PC-3 (cell line): ENCODE measurements at regions not wholly inside any gene's neighbourhood (a gene's known extent, or its start where the extent isn't known, plus 50 kb on each side); places are given as distances from the start of the nearest gene placed in this dataset.
A peak's percentile ranks its signal among the peaks of the same experiment; 100 is the strongest.

ENCODE experiments used
- ATAC-seq: fragments of 200-7000 bp; cut with Tn5 transposase; 2 replicates; pipeline ENCODE4 v1.9.1; 2020; ENCODE audit warnings: mild to moderate bottlenecking, moderate library complexity
- BruUV-seq: library from RNA; stranded (reverse); fragments of 400-500 nt; replicated peaks from 2 replicates; lab custom pipeline; 2021; lab: Mats Ljungman, UMichigan
- CTCF ChIA-PET: fragments of 300-600 bp; sonication (Branson Sonifier 250); formaldehyde crosslinking; loops from one replicate; lab custom pipeline; 2022; ENCODE audit warnings: antibody characterized with exemption; lab: Charles Lee
- POLR2A ChIA-PET: fragments of 300-600 bp; sonication (Branson Sonifier 250); formaldehyde crosslinking; loops from one replicate; lab custom pipeline; 2022; ENCODE audit warnings: antibody characterized with exemption; ENCODE audit not compliant: unreplicated experiment; lab: Charles Lee
- DNase-seq: peaks from one replicate; pipeline ENCODE4 v3.0.0-alpha.2; 2015
- H2AFZ ChIP-seq: fragments of 300-600 bp; sonication (generic); 2 replicates; pipeline ENCODE4 v1.6.0; 2016; ENCODE audit warnings: antibody characterized with exemption, low read length
- H3F3A ChIP-seq: fragments of 300-600 bp; sonication (generic); one replicate; pipeline ENCODE4 v1.6.0; 2017; ENCODE audit warnings: antibody characterized with exemption, low read length, control low read depth, mild to moderate bottlenecking; ENCODE audit not compliant: unreplicated experiment
- H3K27ac ChIP-seq: fragments of 300-600 bp; sonication (generic); 2 replicates; pipeline ENCODE4 v1.5.1; 2016; ENCODE audit warnings: mild to moderate bottlenecking, low read length
- H3K27me3 ChIP-seq: fragments of 300-600 bp; sonication (generic); 2 replicates; pipeline ENCODE4 v1.6.1; 2016; ENCODE audit warnings: low read length, mixed read lengths
- H3K36me3 ChIP-seq: fragments of 300-600 bp; sonication (generic); 2 replicates; pipeline ENCODE4 v1.6.1; 2016; ENCODE audit warnings: low read depth, mixed run types, low read length, mixed read lengths
- H3K4me1 ChIP-seq: fragments of 300-600 bp; sonication (generic); 2 replicates; pipeline ENCODE4 v1.5.1; 2016; ENCODE audit warnings: low read length; ENCODE audit not compliant: insufficient read depth
- H3K4me2 ChIP-seq: fragments of 300-600 bp; sonication (generic); 2 replicates; pipeline ENCODE4 v1.6.0; 2016; ENCODE audit warnings: low read length
- H3K4me3 ChIP-seq: fragments of 300-600 bp; sonication (generic); 2 replicates; pipeline ENCODE4 v1.5.1; 2016; ENCODE audit warnings: mild to moderate bottlenecking, low read length, mixed read lengths
- H3K79me2 ChIP-seq: fragments of 300-600 bp; sonication (generic); 2 replicates; pipeline ENCODE4 v1.6.1; 2017; ENCODE audit warnings: low read length, mixed read lengths
- H3K9ac ChIP-seq: fragments of 300-600 bp; sonication (generic); 2 replicates; pipeline ENCODE4 v1.6.0; 2016; ENCODE audit warnings: mild to moderate bottlenecking, low read length
- H3K9me2 ChIP-seq: fragments of 300-600 bp; sonication (generic); replicated peaks from 2 replicates; pipeline ENCODE4 v1.6.1; 2016; ENCODE audit warnings: mixed run types, low read length, mixed read lengths
- H3K9me3 ChIP-seq: fragments of 300-600 bp; sonication (generic); 2 replicates; pipeline ENCODE4 v1.6.1; 2016; ENCODE audit warnings: low read length, mixed read lengths
- H4K20me1 ChIP-seq: fragments of 300-600 bp; sonication (generic); 2 replicates; pipeline ENCODE4 v1.6.1; 2016; ENCODE audit warnings: low read length, mixed read lengths
- CTCF ChIP-seq: fragments of 300-600 bp; sonication (generic); conservative IDR thresholded peaks from 2 replicates; pipeline ENCODE4 v1.5.1; 2017; ENCODE audit warnings: antibody characterized with exemption, low read depth, mild to moderate bottlenecking, low read length
- EZH2 ChIP-seq: fragments of 300-600 bp; sonication (generic); IDR thresholded peaks from one replicate; pipeline ENCODE4 v1.6.1; 2017; ENCODE audit warnings: antibody characterized with exemption, mild to moderate bottlenecking, low read length; ENCODE audit not compliant: unreplicated experiment
- EZH2phosphoT487 ChIP-seq: fragments of 300-600 bp; sonication (generic); IDR thresholded peaks from 2 replicates; pipeline ENCODE4 v1.6.1; 2018; ENCODE audit warnings: mild to moderate bottlenecking, antibody characterized with exemption, low read length, borderline replicate concordance
- intact Hi-C: fragments of 100-400 bp; cut with micrococcal nuclease; formaldehyde crosslinking; loops from 2 replicates; pipeline ENCODE4 v1.9.0; 2023

- no peaks in the 10 kb centered on the region for H3K36me3 ChIP-seq
- no peaks in the 10 kb centered on the region for H3K79me2 ChIP-seq
- no peaks in the 10 kb centered on the region for H3K9me3 ChIP-seq
- ATAC-seq (peak; percentile 53), DNase-seq (no peak)
- H3K9me2 ChIP-seq = no peaks in the 10 kb centered on the region
- no peak overlapping the region for H2AFZ ChIP-seq
- H3F3A ChIP-seq = no peaks in the 10 kb centered on the region
- no peak for TF ChIP-seq EZH2
- TF ChIP-seq CTCF = no peak
- TF ChIP-seq EZH2phosphoT487 = no peak
- no peak overlapping the region for H3K4me2 ChIP-seq
- BruUV-seq = no TSS peak
- ChIA-PET CTCF (interaction anchor here (0.7 kb wide), 1 partner anchor 209 kb away, joined by 3 read pairs; no protein-coding TSS in a partner anchor), POLR2A (no interaction called here)
- H3K9ac ChIP-seq = no peak overlapping the region
- H3K4me1 ChIP-seq = no peaks in the 10 kb centered on the region
- intact Hi-C loops = no loop called here
- no peaks in the 10 kb centered on the region for H4K20me1 ChIP-seq
- H3K27ac ChIP-seq = no peak overlapping the region
- H3K4me3 ChIP-seq = no peak overlapping the region
- no peaks in the 10 kb centered on the region for H3K27me3 ChIP-seq
Observed at GRCh38 chr10:65762311-65762710, 1163.5 kb upstream of the LRRTM3 start.

GRCh38 chr10:65765006-65765541 lies 1160.8 kb upstream of the LRRTM3 start:
- ATAC-seq = no peak
- no peak overlapping the region for H3K9ac ChIP-seq
- H3K9me2 ChIP-seq = no peaks in the 10 kb centered on the region
- no peak overlapping the region for H3K4me2 ChIP-seq
- no peaks in the 10 kb centered on the region for H3F3A ChIP-seq
- no peak overlapping the region for H3K27ac ChIP-seq
- no peak for TF ChIP-seq EZH2
- TF ChIP-seq CTCF = no peak
- no peak for TF ChIP-seq EZH2phosphoT487
- POLR2A ChIA-PET = no interaction called here
- no peaks in the 10 kb centered on the region for H4K20me1 ChIP-seq
- H3K4me3 ChIP-seq = no peak overlapping the region
- H3K9me3 ChIP-seq = no peaks in the 10 kb centered on the region
- no peaks in the 10 kb centered on the region for H3K36me3 ChIP-seq
- no peaks in the 10 kb centered on the region for H3K79me2 ChIP-seq
- no peak for DNase-seq
- CTCF ChIA-PET = interaction anchor here (0.7 kb wide), 1 partner anchor 182 kb away, joined by 3 read pairs; no protein-coding TSS in a partner anchor
- intact Hi-C loops = no loop called here
- no peaks in the 10 kb centered on the region for H3K4me1 ChIP-seq
- no peak overlapping the region for H2AFZ ChIP-seq
- no peaks in the 10 kb centered on the region for H3K27me3 ChIP-seq
- BruUV-seq = no TSS peak

- Histone ChIP-seq H3K27me3 (no peaks in the 10 kb centered on the region), H3K4me3 (no peak overlapping the region), H2AFZ (no peak overlapping the region), H3K4me2 (no peak overlapping the region), H3F3A (no peaks in the 10 kb centered on the region), H3K36me3 (no peaks in the 10 kb centered on the region), H3K9me2 (no peaks in the 10 kb centered on the region), H3K4me1 (no peaks in the 10 kb centered on the region), H3K9ac (no peak overlapping the region), H3K79me2 (no peaks in the 10 kb centered on the region), H3K9me3 (no peaks in the 10 kb centered on the region), H4K20me1 (no peaks in the 10 kb centered on the region), H3K27ac (no peak overlapping the region)
- ATAC-seq = no peak
- ChIA-PET CTCF (no interaction called here), POLR2A (no interaction called here)
- intact Hi-C loops = no loop called here
- BruUV-seq = no TSS peak
- TF ChIP-seq EZH2 (no peak), EZH2phosphoT487 (no peak), CTCF (no peak)
- no peak for DNase-seq
Observed at GRCh38 chr10:65769828-65770227, 1156.0 kb upstream of the LRRTM3 start.
